ENCODE measurements at regions not wholly inside any gene's neighbourhood (a gene's known extent, or its start where the extent isn't known, plus 50 kb on each side); places are given as distances from the start of the nearest gene placed in this dataset.
A peak's percentile ranks its signal among the peaks of the same experiment; 100 is the strongest.

GRCh38 chr5:124651663-124652513 is 94.6 kb downstream of the ZNF608 start (continued):
- TF ChIP-seq HINFP (tag; conservative IDR thresholded peaks at IDR 0.05; ENCODE audit: low read depth): no peak
- no peak; the same call in 1 of the 2 replicates for TF ChIP-seq RB1 (IDR thresholded peaks at IDR 0.05; ENCODE audit: low read depth)
- no peak for TF ChIP-seq RREB1 (CRISPR knock-in tag; IDR thresholded peaks at IDR 0.05)
- TF ChIP-seq LARP7 (IDR thresholded peaks at IDR 0.05): no peak
- TF ChIP-seq E2F1 (CRISPR knock-in tag; IDR thresholded peaks at IDR 0.05): peak; percentile 63; the same call in 1 of the 2 replicates
- peak; percentile 82 for TF ChIP-seq RBBP5 (IDR thresholded peaks at IDR 0.05; ENCODE audit: borderline replicate concordance, insufficient read depth, low read length, poor library complexity, severe bottlenecking)
- no peak for TF ChIP-seq MCM3 (IDR thresholded peaks at IDR 0.05)
- peak; percentile 35 for TF ChIP-seq E2F8 (IDR thresholded peaks at IDR 0.05; ENCODE audit: low read depth, partially characterized antibody)
- TF ChIP-seq KDM1A (IDR thresholded peaks at IDR 0.05): peak; percentile 96 to 97
- TF ChIP-seq MYNN (IDR thresholded peaks at IDR 0.05): peak; percentile 87
- no peak for TF ChIP-seq MYNN (CRISPR knock-in tag; IDR thresholded peaks at IDR 0.05)

Measured in K562 (cell line).